ENCODE measurements at regions not wholly inside any gene's neighbourhood (a gene's known extent, or its start where the extent isn't known, plus 50 kb on each side); places are given as distances from the start of the nearest gene placed in this dataset.

DNA sequence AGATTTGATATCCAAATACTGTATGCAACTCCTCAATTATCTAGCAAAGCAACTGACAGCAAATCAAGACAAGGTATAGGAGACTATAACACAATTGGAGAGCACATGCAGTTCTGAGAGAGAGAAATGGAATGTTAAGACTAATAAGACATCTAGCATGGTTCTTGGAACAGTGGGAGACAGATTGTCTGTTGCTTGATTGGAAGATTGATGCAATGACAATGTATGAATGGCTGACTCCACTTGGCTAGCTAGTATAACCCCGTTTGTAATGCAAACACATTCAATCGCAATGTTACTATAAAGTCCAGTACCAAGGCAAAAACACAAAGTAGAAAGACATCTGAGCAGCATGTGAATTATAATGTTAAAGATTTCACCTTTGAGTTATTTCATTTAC is 179.3 kb downstream of the RPL10L start:
- TF ChIP-seq, protein P1, sequence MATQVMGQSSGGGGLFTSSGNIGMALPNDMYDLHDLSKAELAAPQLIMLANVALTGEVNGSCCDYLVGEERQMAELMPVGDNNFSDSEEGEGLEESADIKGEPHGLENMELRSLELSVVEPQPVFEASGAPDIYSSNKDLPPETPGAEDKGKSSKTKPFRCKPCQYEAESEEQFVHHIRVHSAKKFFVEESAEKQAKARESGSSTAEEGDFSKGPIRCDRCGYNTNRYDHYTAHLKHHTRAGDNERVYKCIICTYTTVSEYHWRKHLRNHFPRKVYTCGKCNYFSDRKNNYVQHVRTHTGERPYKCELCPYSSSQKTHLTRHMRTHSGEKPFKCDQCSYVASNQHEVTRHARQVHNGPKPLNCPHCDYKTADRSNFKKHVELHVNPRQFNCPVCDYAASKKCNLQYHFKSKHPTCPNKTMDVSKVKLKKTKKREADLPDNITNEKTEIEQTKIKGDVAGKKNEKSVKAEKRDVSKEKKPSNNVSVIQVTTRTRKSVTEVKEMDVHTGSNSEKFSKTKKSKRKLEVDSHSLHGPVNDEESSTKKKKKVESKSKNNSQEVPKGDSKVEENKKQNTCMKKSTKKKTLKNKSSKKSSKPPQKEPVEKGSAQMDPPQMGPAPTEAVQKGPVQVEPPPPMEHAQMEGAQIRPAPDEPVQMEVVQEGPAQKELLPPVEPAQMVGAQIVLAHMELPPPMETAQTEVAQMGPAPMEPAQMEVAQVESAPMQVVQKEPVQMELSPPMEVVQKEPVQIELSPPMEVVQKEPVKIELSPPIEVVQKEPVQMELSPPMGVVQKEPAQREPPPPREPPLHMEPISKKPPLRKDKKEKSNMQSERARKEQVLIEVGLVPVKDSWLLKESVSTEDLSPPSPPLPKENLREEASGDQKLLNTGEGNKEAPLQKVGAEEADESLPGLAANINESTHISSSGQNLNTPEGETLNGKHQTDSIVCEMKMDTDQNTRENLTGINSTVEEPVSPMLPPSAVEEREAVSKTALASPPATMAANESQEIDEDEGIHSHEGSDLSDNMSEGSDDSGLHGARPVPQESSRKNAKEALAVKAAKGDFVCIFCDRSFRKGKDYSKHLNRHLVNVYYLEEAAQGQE (IDR thresholded peaks at IDR 0.05; ENCODE audit: low read depth) = no peak
- TF ChIP-seq TAF1 (IDR thresholded peaks at IDR 0.05; ENCODE audit: low read depth) (no peak), NFIC (IDR thresholded peaks at IDR 0.05) (no peak), EP300 (IDR thresholded peaks at IDR 0.05; ENCODE audit: borderline replicate concordance) (no peak), ZBTB7A (IDR thresholded peaks at IDR 0.05; ENCODE audit: low read depth) (no peak), YY1 (IDR thresholded peaks at IDR 0.05; ENCODE audit: low read depth) (no peak), RAD21 (IDR thresholded peaks at IDR 0.05; ENCODE audit: low read depth) (no peak)
- TF ChIP-seq, protein P2, sequence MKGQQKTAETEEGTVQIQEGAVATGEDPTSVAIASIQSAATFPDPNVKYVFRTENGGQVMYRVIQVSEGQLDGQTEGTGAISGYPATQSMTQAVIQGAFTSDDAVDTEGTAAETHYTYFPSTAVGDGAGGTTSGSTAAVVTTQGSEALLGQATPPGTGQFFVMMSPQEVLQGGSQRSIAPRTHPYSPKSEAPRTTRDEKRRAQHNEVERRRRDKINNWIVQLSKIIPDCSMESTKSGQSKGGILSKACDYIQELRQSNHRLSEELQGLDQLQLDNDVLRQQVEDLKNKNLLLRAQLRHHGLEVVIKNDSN (IDR thresholded peaks at IDR 0.05) = no peak
- TF ChIP-seq, protein P3, sequence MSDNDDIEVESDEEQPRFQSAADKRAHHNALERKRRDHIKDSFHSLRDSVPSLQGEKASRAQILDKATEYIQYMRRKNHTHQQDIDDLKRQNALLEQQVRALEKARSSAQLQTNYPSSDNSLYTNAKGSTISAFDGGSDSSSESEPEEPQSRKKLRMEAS (IDR thresholded peaks at IDR 0.05) = no peak
